ENCODE measurements at regions not wholly inside any gene's neighbourhood (a gene's known extent, or its start where the extent isn't known, plus 50 kb on each side); places are given as distances from the start of the nearest gene placed in this dataset.

GRCh38 chr21:23247334-23247733, 2249.1 kb downstream of the NCAM2 start:
- DNase-seq = no peak

GRCh38 chr21:23245255-23245654, 2247.0 kb downstream of the NCAM2 start:
- DNase-seq = no peak

- no peak for DNase-seq
Measured at GRCh38 chr21:23223882-23224281, 2225.7 kb downstream of the NCAM2 start.

GRCh38 chr21:23218667-23219066, 2220.5 kb downstream of the NCAM2 start:
- no peak for DNase-seq

GRCh38 chr21:23217597-23217996, 2219.4 kb downstream of the NCAM2 start:
- no peak for DNase-seq

GRCh38 chr21:23215261-23215660, 2217.1 kb downstream of the NCAM2 start:
- no peak for DNase-seq

Data from hematopoietic multipotent progenitor cell treated with erythropoietin and hydrocortisone succinate and interleukin-3 and kit ligand, for 4 days (in vitro differentiated cells).